ENCODE measurements at regions not wholly inside any gene's neighbourhood (a gene's known extent, or its start where the extent isn't known, plus 50 kb on each side); places are given as distances from the start of the nearest gene placed in this dataset.

DNA sequence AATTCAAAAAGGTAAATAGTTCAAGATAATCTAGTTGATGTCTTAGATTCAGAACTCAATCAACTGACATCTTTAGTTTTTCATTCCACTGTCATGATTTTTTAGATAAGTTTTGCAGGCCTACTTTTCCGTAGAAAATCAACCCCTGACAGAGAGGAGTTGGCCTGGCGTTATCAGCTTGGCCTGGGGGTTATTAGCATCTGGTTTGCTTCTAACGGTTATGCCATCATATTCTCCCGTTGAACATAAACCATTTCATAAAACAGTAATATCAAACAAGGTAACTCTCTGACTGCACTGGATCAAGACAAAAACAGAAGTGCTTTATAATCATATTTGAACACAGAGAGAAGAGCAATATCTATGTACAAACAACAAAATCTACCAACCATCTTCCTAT is 130.8 kb upstream of the PCDH20 start:
- no peak overlapping the region for H2BK15ac ChIP-seq (ENCODE audit: low read depth, low read length)
- no peaks in the 10 kb centered on the region for H3K79me1 ChIP-seq (ENCODE audit: insufficient read depth, low read depth, low read length, poor library complexity, severe bottlenecking)
- H3K14ac ChIP-seq (ENCODE audit: insufficient read depth, low read length): no peak overlapping the region
- no peak overlapping the region for H4K91ac ChIP-seq (ENCODE audit: insufficient read length, low read depth, low read length)
- no peaks in the 10 kb centered on the region for H3K4me1 ChIP-seq (ENCODE audit: insufficient read depth, low read length)
- H3K56ac ChIP-seq (ENCODE audit: insufficient read length, low read depth, low read length): no peak overlapping the region
- H3K4ac ChIP-seq (ENCODE audit: low read depth, low read length): no peak overlapping the region
- H3K4me3 Mint-ChIP-seq: no peak overlapping the region
- no peaks in the 10 kb centered on the region for H3K9me3 ChIP-seq (ENCODE audit: control insufficient read depth, low read depth, low read length)
- no peak overlapping the region for H3K9ac ChIP-seq (ENCODE audit: extremely low read depth, insufficient read length, low read length)
- H2AFZ ChIP-seq (ENCODE audit: low read length): no peak overlapping the region
- no peak overlapping the region for H2BK120ac ChIP-seq (ENCODE audit: low read depth, low read length, poor library complexity, severe bottlenecking)
- TF ChIP-seq, protein P1, sequence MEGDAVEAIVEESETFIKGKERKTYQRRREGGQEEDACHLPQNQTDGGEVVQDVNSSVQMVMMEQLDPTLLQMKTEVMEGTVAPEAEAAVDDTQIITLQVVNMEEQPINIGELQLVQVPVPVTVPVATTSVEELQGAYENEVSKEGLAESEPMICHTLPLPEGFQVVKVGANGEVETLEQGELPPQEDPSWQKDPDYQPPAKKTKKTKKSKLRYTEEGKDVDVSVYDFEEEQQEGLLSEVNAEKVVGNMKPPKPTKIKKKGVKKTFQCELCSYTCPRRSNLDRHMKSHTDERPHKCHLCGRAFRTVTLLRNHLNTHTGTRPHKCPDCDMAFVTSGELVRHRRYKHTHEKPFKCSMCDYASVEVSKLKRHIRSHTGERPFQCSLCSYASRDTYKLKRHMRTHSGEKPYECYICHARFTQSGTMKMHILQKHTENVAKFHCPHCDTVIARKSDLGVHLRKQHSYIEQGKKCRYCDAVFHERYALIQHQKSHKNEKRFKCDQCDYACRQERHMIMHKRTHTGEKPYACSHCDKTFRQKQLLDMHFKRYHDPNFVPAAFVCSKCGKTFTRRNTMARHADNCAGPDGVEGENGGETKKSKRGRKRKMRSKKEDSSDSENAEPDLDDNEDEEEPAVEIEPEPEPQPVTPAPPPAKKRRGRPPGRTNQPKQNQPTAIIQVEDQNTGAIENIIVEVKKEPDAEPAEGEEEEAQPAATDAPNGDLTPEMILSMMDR (conservative IDR thresholded peaks at IDR 0.05): no peak
- H3K23me2 ChIP-seq (ENCODE audit: insufficient read length, low read depth, low read length, poor library complexity, severe bottlenecking): no peaks in the 10 kb centered on the region
- H2BK12ac ChIP-seq (ENCODE audit: insufficient read length, low read depth, low read length): no peak overlapping the region
- H3K4me1 Mint-ChIP-seq: no peaks in the 10 kb centered on the region
- H2BK20ac ChIP-seq (ENCODE audit: low read depth, low read length, poor library complexity, severe bottlenecking): no peak overlapping the region
- H4K20me1 ChIP-seq (ENCODE audit: control insufficient read depth, insufficient read depth, insufficient read length): no peaks in the 10 kb centered on the region
- H3T11ph ChIP-seq (ENCODE audit: low read length): no peak overlapping the region
- H3K27ac ChIP-seq (ENCODE audit: insufficient read length, low read depth, low read length): no peak overlapping the region
- no peak overlapping the region for H3K18ac ChIP-seq (ENCODE audit: insufficient read length, low read depth, low read length)
- H4K5ac ChIP-seq (ENCODE audit: insufficient read length, low read depth, low read length): no peak overlapping the region
- H3K27me3 ChIP-seq (ENCODE audit: insufficient read depth, low read length): no peaks in the 10 kb centered on the region
- no CpG with 5 or more reads among the region's 4 CpGs for WGBS (ENCODE audit: extremely low coverage, insufficient read length, low lambda C conversion rate)
- no peaks in the 10 kb centered on the region for H3K27me3 Mint-ChIP-seq (ENCODE audit: low read depth)
- no peak overlapping the region for H4K8ac ChIP-seq (replicated peaks; ENCODE audit: insufficient read length, low read depth, low read length)
- H2AK5ac ChIP-seq (ENCODE audit: insufficient read length, low read length): no peak overlapping the region
- H3K4me2 ChIP-seq (ENCODE audit: insufficient read depth, insufficient read length, low read length): no peak overlapping the region
- H3K36me3 Mint-ChIP-seq (ENCODE audit: insufficient read depth in 1 of 3, low read depth in 3 of 3): no peaks in the 10 kb centered on the region
- no peak overlapping the region for H2BK5ac ChIP-seq (ENCODE audit: insufficient read length, low read length)
- no peak for DNase-seq
- no peak overlapping the region for H3K23ac ChIP-seq (ENCODE audit: insufficient read length, low read depth, low read length)
- H3K9me3 Mint-ChIP-seq: no peaks in the 10 kb centered on the region
- no peak overlapping the region for H3K27ac Mint-ChIP-seq
- H3K79me2 ChIP-seq (ENCODE audit: insufficient read depth, low read length): no peaks in the 10 kb centered on the region
